Small intestine (tissue), 7 donors: ENCODE measurements at regions not wholly inside any gene's neighbourhood (a gene's known extent, or its start where the extent isn't known, plus 50 kb on each side); places are given as distances from the start of the nearest gene placed in this dataset.

Source experiments
- DNase-seq, 2 donors: peaks; one replicate each; pipeline versions ENCODE4 v3.0.0 to v3.0.0-alpha.2; 2013
- FAIRE-seq: peaks from 2 replicates; lab custom pipeline; 2012; peaks lifted over from hg19 to GRCh38; lab: Jason Lieb, UNC
- H3K27ac ChIP-seq, 3 donors: one replicate each; pipeline ENCODE4 v1.5.1; 2013; ENCODE audit warnings: low read length in 2 of 3, mild to moderate bottlenecking in 2 of 3, control low read depth in 1 of 3, inconsistent platforms in 1 of 3, low read depth in 1 of 3, moderate library complexity in 1 of 3
- H3K27me3 ChIP-seq, 3 donors: one replicate each; pipeline ENCODE4 v1.6.1; 2013; ENCODE audit warnings: low read length in 3 of 3, inconsistent platforms in 1 of 3; ENCODE audit not compliant: control insufficient read depth in 3 of 3, insufficient read depth in 3 of 3
- H3K36me3 ChIP-seq, 3 donors: one replicate each; pipeline ENCODE4 v1.6.1; 2013; ENCODE audit warnings: low read length in 3 of 3, inconsistent platforms in 1 of 3, low read depth in 1 of 3, mild to moderate bottlenecking in 1 of 3, moderate library complexity in 1 of 3; ENCODE audit not compliant: control insufficient read depth in 3 of 3, insufficient read depth in 2 of 3
- H3K4me1 ChIP-seq, 3 donors: one replicate each; pipeline ENCODE4 v1.6.1; 2013; ENCODE audit warnings: low read length in 2 of 3, inconsistent platforms in 1 of 3, low read depth in 1 of 3, mild to moderate bottlenecking in 1 of 3, moderate library complexity in 1 of 3; ENCODE audit not compliant: control insufficient read depth in 3 of 3, insufficient read depth in 2 of 3
- H3K4me3 ChIP-seq, 3 donors: one replicate each; pipeline ENCODE4 v1.5.1; 2013; ENCODE audit warnings: low read length in 3 of 3, control low read depth in 1 of 3, inconsistent platforms in 1 of 3, low read depth in 1 of 3, mild to moderate bottlenecking in 1 of 3, moderate library complexity in 1 of 3
- H3K9me3 ChIP-seq, 2 donors: one replicate each; pipeline ENCODE4 v1.6.1; 2013; ENCODE audit warnings: low read depth in 1 of 2, low read length in 1 of 2; ENCODE audit not compliant: control insufficient read depth in 2 of 2, insufficient read depth in 1 of 2
- WGBS, 3 donors: extraction: QIAGEN DNeasy Blood & Tissue Kit; methylation state at CpG; one replicate each; pipeline ENCODE4 v1.1.7; 2013; 5-methylcytosine and 5-hydroxymethylcytosine counted together
- donor health status: healthy with polysubstance abuse.
- donor health status: control.
- donor health status: control.
- donor health status: Bipolar disorder and iron deficiency.
- donor health status: healthy.

- H3K27ac ChIP-seq: no peak overlapping the region
- H3K9me3 ChIP-seq: no peaks in the 10 kb centered on the region
- FAIRE-seq (no peak), DNase-seq (no peak)
- H3K4me1 ChIP-seq: no peaks in the 10 kb centered on the region
- H3K27me3 ChIP-seq: no peaks in the 10 kb centered on the region
- no peaks in the 10 kb centered on the region for H3K36me3 ChIP-seq
- no peak overlapping the region for H3K4me3 ChIP-seq
- WGBS, 3 donors: 61 to 66% (median 62%) methylated on average over 4 of the region's 4 CpGs
These were observed 143.3 kb upstream of the KCNIP4 start for GRCh38 chr4:22091906-22092305.

- H3K27me3 ChIP-seq: no peaks in the 10 kb centered on the region
- H3K4me3 ChIP-seq: no peak overlapping the region
- H3K4me1 ChIP-seq: no peaks in the 10 kb centered on the region
- no peak for FAIRE-seq
- no peak overlapping the region for H3K27ac ChIP-seq
- H3K36me3 ChIP-seq: no peaks in the 10 kb centered on the region
- H3K9me3 ChIP-seq: no peaks in the 10 kb centered on the region
- no peak for DNase-seq
These were observed 142.8 kb upstream of the KCNIP4 start for GRCh38 chr4:22091352-22091717.

- Histone ChIP-seq H3K9me3 (peaks cover 0 to 3% of the 10 kb centered on the region in 2 donors), H3K27ac (no peak overlapping the region), H3K4me3 (no peak overlapping the region), H3K36me3 (no peaks in the 10 kb centered on the region), H3K27me3 (no peaks in the 10 kb centered on the region), H3K4me1 (no peaks in the 10 kb centered on the region)
- FAIRE-seq: no peak
- 45 to 56% (median 53%) methylated on average over 6 of the region's 6 CpGs for WGBS, 3 donors
- no peak for DNase-seq
These were observed 142.2 kb upstream of the KCNIP4 start for GRCh38 chr4:22090661-22091351.

- 88 to 98% (median 93%) methylated on average over 1 of the region's 1 CpG for WGBS, 3 donors
- Histone ChIP-seq H3K4me1 (no peaks in the 10 kb centered on the region), H3K36me3 (no peaks in the 10 kb centered on the region), H3K27me3 (no peaks in the 10 kb centered on the region), H3K4me3 (no peak overlapping the region), H3K9me3 (peaks cover 0 to 4% of the 10 kb centered on the region in 2 donors), H3K27ac (no peak overlapping the region)
- no peak for FAIRE-seq
- DNase-seq: no peak
These were observed 129.0 kb upstream of the KCNIP4 start for GRCh38 chr4:22077571-22077970.

GRCh38 chr4:22072726-22073125, 124.2 kb upstream of the KCNIP4 start:
- H3K9me3 ChIP-seq: peaks cover 0 to 4% of the 10 kb centered on the region in 2 donors
- FAIRE-seq (no peak), DNase-seq (no peak)
- no peak overlapping the region for H3K27ac ChIP-seq
- H3K4me1 ChIP-seq: no peaks in the 10 kb centered on the region
- H3K27me3 ChIP-seq: no peaks in the 10 kb centered on the region
- H3K36me3 ChIP-seq: no peaks in the 10 kb centered on the region
- no peak overlapping the region for H3K4me3 ChIP-seq
- WGBS, 3 donors: 78 to 84% (median 83%) methylated on average over 3 of the region's 3 CpGs

GRCh38 chr4:22072240-22072639, 123.7 kb upstream of the KCNIP4 start:
- no peak overlapping the region for H3K27ac ChIP-seq
- 32 to 68% (median 40%) methylated on average over 1 of the region's 1 CpG for WGBS, 3 donors
- H3K36me3 ChIP-seq: no peaks in the 10 kb centered on the region
- no peak overlapping the region for H3K4me3 ChIP-seq
- H3K9me3 ChIP-seq: peaks cover 0 to 4% of the 10 kb centered on the region in 2 donors
- FAIRE-seq: no peak
- H3K4me1 ChIP-seq: no peaks in the 10 kb centered on the region
- no peaks in the 10 kb centered on the region for H3K27me3 ChIP-seq
- DNase-seq: no peak

GRCh38 chr4:22071749-22072148, 123.2 kb upstream of the KCNIP4 start:
- Histone ChIP-seq H3K9me3 (peaks cover 0 to 4% of the 10 kb centered on the region in 2 donors), H3K4me3 (no peak overlapping the region), H3K36me3 (no peaks in the 10 kb centered on the region), H3K27me3 (no peaks in the 10 kb centered on the region), H3K27ac (no peak overlapping the region), H3K4me1 (no peaks in the 10 kb centered on the region)
- WGBS, 3 donors: 62 to 71% (median 64%) methylated on average over 1 of the region's 1 CpG
- FAIRE-seq: no peak
- DNase-seq: no peak

- no peaks in the 10 kb centered on the region for H3K4me1 ChIP-seq
- no peak overlapping the region for H3K27ac ChIP-seq
- H3K4me3 ChIP-seq: no peak overlapping the region
- no peak for FAIRE-seq
- H3K36me3 ChIP-seq: no peaks in the 10 kb centered on the region
- H3K27me3 ChIP-seq: no peaks in the 10 kb centered on the region
- WGBS, 3 donors: 38 to 51% (median 47%) methylated on average over 2 of the region's 2 CpGs
- DNase-seq: no peak
- H3K9me3 ChIP-seq: peaks cover 0 to 4% of the 10 kb centered on the region in 2 donors
These were observed 121.7 kb upstream of the KCNIP4 start for GRCh38 chr4:22070256-22070655.

GRCh38 chr4:22063613-22064012, 115.0 kb upstream of the KCNIP4 start:
- Histone ChIP-seq H3K9me3 (no peaks in the 10 kb centered on the region), H3K4me3 (no peak overlapping the region), H3K4me1 (no peaks in the 10 kb centered on the region), H3K36me3 (no peaks in the 10 kb centered on the region), H3K27ac (no peak overlapping the region), H3K27me3 (no peaks in the 10 kb centered on the region)
- no peak for DNase-seq
- FAIRE-seq: no peak
- 40 to 72% (median 45%) methylated on average over 1 of the region's 1 CpG for WGBS, 3 donors
